SHP77 (cell line): ENCODE measurements at regions not wholly inside any gene's neighbourhood (a gene's known extent, or its start where the extent isn't known, plus 50 kb on each side); places are given as distances from the start of the nearest gene placed in this dataset.
A peak's percentile ranks its signal among the peaks of the same experiment; 100 is the strongest.

Experiments
- DNase-seq, 2 experiments: peaks; one replicate each; lab custom pipeline; 2025; lab: John Stamatoyannopoulos, UW

- no peak for DNase-seq
Observed at GRCh38 chr14:44297437-44297836, 209.6 kb downstream of the FSCB start.

DNA sequence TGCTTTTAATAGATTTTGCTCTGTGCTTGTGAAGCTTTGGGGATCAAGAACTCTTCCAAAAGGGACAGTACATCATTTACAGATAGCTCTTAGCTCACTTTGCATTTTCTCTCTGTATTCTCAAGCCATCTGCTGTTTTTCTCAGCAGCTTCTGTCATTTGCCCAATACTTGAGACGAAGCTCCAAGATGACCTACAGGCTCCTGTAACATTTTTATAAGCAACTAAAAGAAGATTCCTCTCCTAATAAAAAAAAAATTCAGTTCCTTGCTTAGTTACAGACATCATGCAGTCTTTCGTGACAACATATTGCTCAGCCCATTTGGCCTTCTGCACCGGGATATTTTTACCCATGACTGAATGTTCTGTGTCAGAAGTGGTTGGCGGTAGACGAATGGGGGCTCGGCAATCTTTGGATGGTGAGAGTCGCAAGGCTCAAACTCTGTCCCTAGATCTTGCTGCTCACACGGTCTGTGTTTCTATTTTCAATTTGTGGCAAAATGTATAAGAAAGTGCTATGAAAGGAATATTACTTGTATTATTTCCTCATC lies 215.6 kb downstream of the FSCB start:
- no peak for DNase-seq

DNA sequence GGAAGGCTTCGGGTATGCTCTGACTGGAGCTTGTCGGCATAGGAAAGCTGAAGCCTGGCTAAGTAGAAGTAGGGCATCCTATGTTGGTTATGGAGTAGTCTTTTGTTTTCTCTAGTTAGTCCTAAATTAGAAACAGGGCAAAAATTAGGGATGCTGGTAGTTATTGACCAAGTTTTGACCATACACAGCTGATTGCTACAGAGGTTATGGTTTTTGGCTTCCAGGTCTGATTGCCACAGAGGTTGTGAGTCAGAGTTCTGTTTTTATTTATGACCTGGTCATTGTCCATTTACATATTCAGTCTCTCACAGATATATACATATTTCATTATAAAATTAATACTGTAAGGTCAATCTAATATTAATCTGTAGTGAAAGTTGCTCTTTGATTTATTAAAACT lies 219.2 kb downstream of the FSCB start:
- no peak for DNase-seq

DNA sequence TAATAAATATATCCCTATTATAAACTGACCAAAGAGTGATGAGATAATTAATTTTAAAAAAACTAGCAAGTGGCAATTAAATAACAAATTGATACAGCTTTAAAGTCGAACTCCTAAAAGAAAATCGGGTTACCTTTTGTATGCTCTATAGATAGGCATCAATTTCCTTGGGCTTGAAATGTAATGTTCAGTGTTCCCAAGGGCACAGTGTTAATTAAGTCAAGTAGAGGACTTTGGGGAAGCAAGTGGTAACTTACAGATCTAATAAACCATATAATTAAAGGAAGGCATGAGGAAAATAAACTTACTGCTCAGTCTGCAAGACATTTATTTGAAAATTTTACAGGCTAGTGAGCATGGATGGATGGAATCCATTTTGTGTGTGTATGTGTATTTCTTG lies 220.9 kb downstream of the FSCB start:
- DNase-seq = no peak

DNA sequence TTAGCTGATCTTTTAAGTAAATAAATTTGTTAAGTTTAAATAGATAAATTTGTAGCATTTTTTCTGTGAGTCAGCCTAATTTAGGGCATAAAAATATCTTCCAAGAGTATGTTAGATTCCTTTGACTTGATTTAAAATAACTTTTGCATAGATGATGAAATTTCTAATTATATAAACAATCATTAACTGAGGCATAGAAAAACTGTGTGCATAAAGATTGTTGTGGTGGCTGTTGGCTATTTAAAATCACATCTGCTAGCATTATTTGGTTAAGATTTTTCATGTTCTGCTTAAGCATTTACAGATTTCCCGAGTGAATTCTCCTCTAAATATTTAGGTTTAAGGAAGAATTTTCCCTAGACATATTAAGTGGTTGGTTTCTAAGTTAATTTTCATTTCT lies 223.2 kb downstream of the FSCB start:
- no peak for DNase-seq

GRCh38 chr14:44279357-44279756 lies 227.7 kb downstream of the FSCB start:
- no peak for DNase-seq

DNA sequence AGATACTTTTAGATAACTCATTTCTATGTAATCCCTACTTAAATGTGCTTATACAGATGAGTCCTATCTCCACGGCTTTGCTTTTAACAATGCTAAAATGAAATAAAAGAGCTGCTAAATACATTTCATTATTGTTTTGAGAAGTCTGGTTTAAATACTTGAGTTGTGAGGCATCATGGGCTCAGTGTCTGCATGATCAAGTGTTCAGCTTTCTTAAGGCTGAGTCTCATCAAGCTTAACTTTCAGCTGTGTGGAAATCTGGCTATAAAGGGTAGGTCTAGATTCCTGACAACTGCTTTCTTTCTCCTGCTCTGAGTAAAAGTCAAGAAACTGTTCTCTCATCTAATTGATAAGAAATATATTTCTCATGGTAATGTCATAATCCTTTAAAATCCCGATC lies 235.4 kb downstream of the FSCB start:
- DNase-seq = no peak

- DNase-seq = no peak
Observed at GRCh38 chr14:44271006-44271405, 236.1 kb downstream of the FSCB start.

DNA sequence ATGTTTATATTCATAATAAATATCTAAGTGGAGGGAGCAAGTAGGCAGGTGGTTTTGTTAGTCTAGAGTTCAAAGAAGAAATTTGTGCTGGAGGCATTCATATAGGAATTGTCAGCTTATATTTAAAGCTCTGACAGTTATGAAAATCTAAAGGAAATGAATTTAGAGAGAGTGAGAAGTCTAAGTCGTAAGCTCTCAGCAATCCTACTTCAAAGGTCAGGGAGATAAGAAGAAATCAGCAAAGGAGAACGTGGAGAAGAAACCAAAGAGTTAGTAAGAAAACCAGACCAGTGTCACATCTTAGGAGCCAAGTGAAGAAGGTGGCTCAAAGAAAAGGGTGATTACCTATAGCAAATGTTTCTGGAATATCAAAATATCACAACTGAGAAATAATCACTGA lies 241.8 kb downstream of the FSCB start:
- DNase-seq = no peak

- DNase-seq = no peak
Observed at GRCh38 chr14:44215660-44216059, 291.4 kb downstream of the FSCB start.

GRCh38 chr14:44211718-44212117 lies 295.4 kb downstream of the FSCB start:
- DNase-seq = no peak

DNA sequence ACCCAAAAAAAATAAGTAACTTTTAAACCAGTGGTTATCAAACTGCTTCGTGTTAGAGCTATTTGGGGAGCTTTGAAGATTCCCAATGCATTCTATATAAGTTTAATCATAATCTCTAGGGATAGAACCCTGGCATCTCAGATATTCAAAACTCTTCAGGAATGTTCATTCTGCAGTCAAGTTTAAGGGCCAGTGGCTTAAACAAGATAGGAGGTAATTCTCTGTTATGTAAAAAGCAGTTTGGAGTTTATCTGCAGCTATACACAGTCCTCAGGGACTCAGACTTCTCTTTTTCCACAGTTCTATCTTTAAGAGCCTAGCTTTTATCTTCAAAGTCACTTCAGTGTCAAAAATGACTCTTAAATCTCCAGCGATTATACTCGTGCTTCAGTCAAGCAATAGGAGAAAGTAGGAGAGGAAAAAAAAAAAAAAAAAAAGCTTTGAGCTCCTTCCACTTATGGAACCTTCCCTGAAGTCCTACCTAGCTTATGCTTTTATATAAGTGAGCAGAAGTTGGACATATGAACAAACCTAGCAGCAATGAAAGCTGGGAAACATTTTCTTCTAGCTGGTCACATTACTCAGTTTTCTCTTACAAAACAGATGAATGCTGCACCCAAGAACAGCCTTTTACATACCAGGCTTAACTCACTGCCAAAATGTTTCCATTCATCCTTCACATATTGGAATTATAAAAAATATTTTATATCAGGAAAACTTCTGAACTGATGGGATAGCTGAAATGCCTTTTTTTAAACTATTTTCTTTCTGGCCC lies 302.8 kb downstream of the FSCB start:
- no peak for DNase-seq

GRCh38 chr14:44180975-44181374 lies 326.1 kb downstream of the FSCB start:
- no peak for DNase-seq

- no peak for DNase-seq
Observed at GRCh38 chr14:44170556-44170955, 336.5 kb downstream of the FSCB start.

DNA sequence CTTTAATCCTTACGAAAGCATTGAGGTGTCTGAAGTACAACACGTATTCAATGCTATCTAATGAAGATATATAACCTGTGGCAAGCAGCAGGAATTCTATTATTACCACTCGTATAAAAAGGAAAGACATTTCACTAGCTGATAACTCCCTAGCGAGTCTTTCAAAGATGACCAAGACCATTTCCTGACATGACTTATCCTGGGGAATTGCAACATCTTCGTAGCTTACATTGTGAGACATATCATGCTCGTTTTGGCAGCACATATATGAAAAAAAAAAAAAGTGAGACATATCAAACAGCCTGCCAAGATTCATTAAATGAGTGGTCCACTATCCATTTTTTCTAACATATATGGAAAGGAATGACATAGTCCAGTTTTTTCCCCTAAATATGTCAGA lies 337.0 kb downstream of the FSCB start:
- DNase-seq = no peak

GRCh38 chr14:44168566-44168965 lies 338.5 kb downstream of the FSCB start:
- DNase-seq = no peak

DNA sequence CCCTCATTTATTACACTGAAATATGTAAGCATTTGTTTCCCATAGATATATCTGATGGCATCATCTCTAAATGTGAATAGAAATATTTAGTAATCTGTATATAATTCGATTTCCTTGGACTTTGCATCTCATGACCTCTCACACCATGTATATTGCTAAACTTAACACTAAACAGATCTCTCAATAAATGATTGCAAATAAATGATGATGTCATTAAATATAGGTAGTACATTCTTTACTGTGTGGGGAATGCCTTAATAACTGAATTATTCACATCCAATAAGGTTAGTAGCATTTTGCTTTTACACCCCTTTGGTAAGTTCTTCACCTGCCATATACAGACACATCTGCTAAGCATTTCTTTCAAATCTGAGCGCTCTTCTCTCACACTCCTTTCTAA lies 340.5 kb downstream of the FSCB start:
- DNase-seq = no peak

GRCh38 chr14:44165936-44166335 lies 341.1 kb downstream of the FSCB start:
- DNase-seq = no peak

DNA sequence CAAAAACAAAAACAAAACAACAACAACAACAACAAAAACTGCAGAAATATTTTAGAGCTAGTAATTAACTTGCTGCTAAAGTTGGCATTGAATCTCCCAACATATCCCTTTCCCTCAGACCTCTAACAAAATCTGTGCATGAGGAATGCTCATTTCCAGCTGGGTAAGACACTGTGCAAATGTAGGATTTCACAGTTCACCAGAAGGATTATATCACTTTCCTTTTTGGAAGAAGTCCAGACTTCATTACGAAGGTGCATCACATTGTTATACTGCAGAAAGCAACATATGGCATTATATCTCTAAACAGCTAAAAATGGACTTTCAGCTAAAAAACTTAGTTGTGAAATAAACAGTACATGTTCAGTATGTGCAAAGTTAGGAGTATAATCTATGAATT lies 341.8 kb downstream of the FSCB start:
- DNase-seq = no peak

- no peak for DNase-seq
Observed at GRCh38 chr14:44163946-44164345, 343.1 kb downstream of the FSCB start.

DNA sequence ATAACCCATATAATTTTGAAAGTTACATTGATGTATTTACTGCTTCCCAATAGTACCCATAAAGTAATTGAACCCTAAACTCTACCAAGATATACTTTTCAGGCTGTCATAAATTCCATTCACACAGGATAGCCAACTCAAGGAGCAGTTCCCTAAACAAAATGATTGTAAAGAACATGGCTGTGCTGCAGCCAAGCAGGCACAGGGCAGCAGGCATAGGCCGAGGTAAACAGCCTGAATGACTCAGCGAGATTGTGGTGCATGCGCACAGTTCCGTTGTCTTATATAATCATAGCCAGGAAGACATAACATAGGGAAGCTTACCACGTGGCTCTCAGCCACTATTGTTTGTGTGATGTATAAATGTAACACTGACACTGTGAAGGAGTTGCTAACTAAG lies 344.9 kb downstream of the FSCB start:
- peak; percentile 1 to 10 for DNase-seq

GRCh38 chr14:44154874-44155273 lies 352.2 kb downstream of the FSCB start:
- no peak for DNase-seq

DNA sequence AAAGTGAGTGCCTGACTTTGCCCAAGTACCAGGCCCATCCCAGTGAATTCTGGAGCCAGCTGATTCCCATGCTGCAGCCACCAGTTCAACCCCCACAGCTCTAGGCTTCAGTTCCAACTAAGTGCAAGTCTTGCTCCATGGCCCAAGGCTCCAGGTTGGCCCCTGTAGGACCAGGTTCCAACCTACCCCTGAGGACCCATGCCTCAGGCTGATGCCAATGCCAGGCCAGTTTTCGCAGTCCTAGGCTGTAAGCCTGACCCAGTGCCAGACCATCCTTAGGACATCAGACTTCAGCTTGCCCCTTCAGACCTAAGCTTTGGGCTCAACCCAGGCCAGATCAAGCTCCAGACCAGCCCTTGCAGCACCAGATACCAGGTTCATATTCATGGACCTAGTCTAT lies 352.6 kb downstream of the FSCB start:
- DNase-seq = no peak
